HS-5 (cell line): ENCODE measurements at regions not wholly inside any gene's neighbourhood (a gene's known extent, or its start where the extent isn't known, plus 50 kb on each side); places are given as distances from the start of the nearest gene placed in this dataset.

ENCODE experiments used
- DNase-seq: peaks from one replicate; pipeline ENCODE4 v3.0.0-alpha.2; 2012; ENCODE audit warnings: low read depth

- no peak for DNase-seq
Observed at GRCh38 chr2:212708355-212708754, 169.8 kb upstream of the ERBB4 start.

- DNase-seq: no peak
Observed at GRCh38 chr2:212695426-212695825, 156.8 kb upstream of the ERBB4 start.

- DNase-seq: no peak
Observed at GRCh38 chr2:212694398-212694797, 155.8 kb upstream of the ERBB4 start.

GRCh38 chr2:212692466-212692865 is 153.9 kb upstream of the ERBB4 start:
- DNase-seq: no peak

- peak; percentile 51 for DNase-seq
Observed at GRCh38 chr2:212686285-212686895, 147.8 kb upstream of the ERBB4 start.

- DNase-seq: no peak
Observed at GRCh38 chr2:212683346-212684097, 144.9 kb upstream of the ERBB4 start.

GRCh38 chr2:212682937-212683336 is 144.3 kb upstream of the ERBB4 start:
- no peak for DNase-seq

GRCh38 chr2:212677466-212677865 is 138.9 kb upstream of the ERBB4 start:
- no peak for DNase-seq

- DNase-seq: peak; percentile 53
Observed at GRCh38 chr2:212672186-212672585, 133.6 kb upstream of the ERBB4 start.

- DNase-seq: no peak
Observed at GRCh38 chr2:212669761-212670160, 131.2 kb upstream of the ERBB4 start.

GRCh38 chr2:212667751-212668316 is 129.2 kb upstream of the ERBB4 start:
- DNase-seq: no peak

GRCh38 chr2:212665948-212666347 is 127.3 kb upstream of the ERBB4 start:
- DNase-seq: no peak

- DNase-seq: no peak
Observed at GRCh38 chr2:212659441-212659840, 120.8 kb upstream of the ERBB4 start.

- DNase-seq: no peak
Observed at GRCh38 chr2:212649646-212650045, 111.0 kb upstream of the ERBB4 start.

- peak; percentile 91 for DNase-seq
Observed at GRCh38 chr2:212646698-212647366, 108.2 kb upstream of the ERBB4 start.

GRCh38 chr2:212644195-212644837 is 105.7 kb upstream of the ERBB4 start:
- DNase-seq: no peak

- no peak for DNase-seq
Observed at GRCh38 chr2:212640428-212640827, 101.8 kb upstream of the ERBB4 start.

- DNase-seq: no peak
Observed at GRCh38 chr2:212638694-212639093, 100.1 kb upstream of the ERBB4 start.

- no peak for DNase-seq
Observed at GRCh38 chr2:212628586-212628985, 90.0 kb upstream of the ERBB4 start.

GRCh38 chr2:212626371-212626918 is 87.8 kb upstream of the ERBB4 start:
- peak; percentile 45 for DNase-seq

GRCh38 chr2:212619954-212620353 is 81.4 kb upstream of the ERBB4 start:
- peak; percentile 65 for DNase-seq

GRCh38 chr2:212618636-212619035 is 80.0 kb upstream of the ERBB4 start:
- DNase-seq: peak; percentile 68
